Stimulated activated naive CD8-positive, alpha-beta T cell treated with anti-CD3 and anti-CD28 coated beads, Interleukin-15, amount 100 ng/mL, for 72 hours (primary cell): ENCODE measurements at regions not wholly inside any gene's neighbourhood (a gene's known extent, or its start where the extent isn't known, plus 50 kb on each side); places are given as distances from the start of the nearest gene placed in this dataset.

Experiments used
- ATAC-seq: fragments of 150-1000 bp; cut with Tn5 transposase; 2 replicates; pipeline ENCODE4 v1.10.0; 2021; ENCODE audit warnings: mild to moderate bottlenecking, moderate library complexity
- DNase-seq, 2 donors: peaks; one replicate each; pipeline ENCODE4 v3.0.0; 2021 to 2022
- H3K27ac Mint-ChIP-seq, 2 donors: one replicate each; pipeline ENCODE4 v1.8.0; 2022; ENCODE audit warnings: mild to moderate bottlenecking in 2 of 2, mixed read lengths in 2 of 2, moderate library complexity in 2 of 2
- H3K27me3 Mint-ChIP-seq: one replicate; pipeline ENCODE4 v1.8.0; 2022; ENCODE audit warnings: mixed read lengths
- H3K4me1 Mint-ChIP-seq: one replicate; pipeline ENCODE4 v1.8.0; 2022; ENCODE audit warnings: mild to moderate bottlenecking, mixed read lengths
- H3K4me3 Mint-ChIP-seq, 2 donors: one replicate each; pipeline ENCODE4 v1.8.0; 2022; ENCODE audit warnings: mild to moderate bottlenecking in 2 of 2, mixed read lengths in 2 of 2, moderate library complexity in 1 of 2
- H3K9me3 Mint-ChIP-seq, 2 donors: one replicate each; pipeline ENCODE4 v1.8.0; 2022; ENCODE audit warnings: mixed read lengths in 2 of 2

DNA sequence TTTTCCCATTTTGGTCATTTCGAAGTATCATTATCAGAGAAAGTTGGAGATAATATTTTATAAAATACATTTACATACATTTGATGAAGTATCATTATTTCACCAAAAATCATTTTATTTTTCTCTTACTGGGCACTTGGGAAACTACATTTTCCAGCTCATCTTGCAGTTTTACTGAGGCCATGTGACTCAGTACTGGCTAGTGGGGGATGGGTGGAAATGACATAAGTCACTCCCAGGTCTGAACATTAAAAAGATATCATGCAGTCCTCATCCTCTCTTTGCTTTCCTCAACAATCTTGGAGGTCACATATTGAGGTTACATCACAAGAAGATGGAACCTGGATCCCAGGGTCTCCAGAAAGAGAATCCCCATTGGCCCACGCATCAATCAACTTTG lies 84.1 kb downstream of the CD24 start:
- DNase-seq: no peak
- peaks cover 42% of the 10 kb centered on the region for H3K27me3 Mint-ChIP-seq
- no peaks in the 10 kb centered on the region for H3K4me1 Mint-ChIP-seq
- H3K9me3 Mint-ChIP-seq: no peaks in the 10 kb centered on the region
- no peak overlapping the region for H3K27ac Mint-ChIP-seq
- no peak for ATAC-seq
- H3K4me3 Mint-ChIP-seq: no peak overlapping the region

DNA sequence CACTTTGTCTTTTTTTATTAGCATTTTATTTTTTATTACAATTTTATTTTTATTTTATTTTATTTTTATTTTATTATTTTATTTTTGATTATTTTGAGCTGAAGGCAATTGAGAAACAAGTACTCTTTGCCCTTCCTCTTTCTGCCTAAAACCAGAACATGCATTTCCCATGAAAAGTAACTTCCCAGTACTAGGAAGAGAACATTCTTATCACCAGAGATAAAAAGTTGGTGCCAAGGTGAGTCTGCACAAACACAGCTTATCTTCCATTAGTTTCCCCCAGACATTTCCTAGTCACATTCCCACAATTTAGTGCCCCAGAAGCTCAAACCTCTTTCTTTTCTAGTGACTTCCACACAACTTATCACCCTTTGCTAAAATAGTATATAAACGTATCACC lies 84.8 kb downstream of the CD24 start:
- Mint-ChIP-seq H3K4me1 (no peaks in the 10 kb centered on the region), H3K27ac (no peak overlapping the region), H3K27me3 (peaks cover 41% of the 10 kb centered on the region), H3K9me3 (no peaks in the 10 kb centered on the region), H3K4me3 (no peak overlapping the region)
- ATAC-seq: no peak
- no peak for DNase-seq

DNA sequence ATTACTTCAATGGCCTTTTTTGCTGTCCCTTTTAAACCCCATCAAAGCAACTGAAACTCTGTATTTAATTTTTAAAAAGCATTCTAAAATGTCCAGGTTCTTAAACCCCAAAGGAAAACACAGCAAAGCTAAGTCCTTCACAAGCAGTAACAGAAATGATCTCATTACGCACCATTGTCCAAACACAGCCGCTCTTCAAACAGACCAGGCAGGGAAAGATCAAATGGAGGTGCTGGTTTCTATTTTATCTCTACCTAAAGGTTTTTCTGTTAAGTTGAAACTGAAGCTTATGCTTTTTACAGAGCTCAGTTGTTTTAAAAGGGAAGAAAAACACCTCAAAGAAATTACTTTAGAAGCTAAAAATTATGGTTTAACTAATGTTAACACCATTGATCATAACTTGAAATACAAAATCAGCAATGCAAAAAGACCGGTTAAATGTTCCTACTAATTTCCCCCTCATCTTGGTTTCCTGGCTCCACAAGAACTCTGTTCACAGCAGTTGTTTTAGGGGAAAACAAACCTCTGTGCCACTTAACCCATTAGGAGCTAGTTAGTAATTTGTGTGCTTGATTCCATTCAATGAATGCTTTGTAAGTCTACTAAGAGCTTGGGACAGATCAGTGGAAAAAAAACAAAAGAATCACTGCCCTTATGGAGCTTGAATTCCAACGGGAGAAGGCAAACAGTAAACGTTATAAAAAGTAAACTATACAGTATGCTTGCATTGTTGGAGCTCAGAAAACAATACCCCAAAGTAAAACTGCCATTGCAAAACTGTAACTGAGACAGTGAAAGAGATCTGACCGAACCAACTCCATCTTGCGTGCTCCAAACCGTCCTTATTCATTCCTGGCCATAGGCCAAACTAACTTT lies 87.4 kb downstream of the CD24 start:
- H3K4me1 Mint-ChIP-seq: no peaks in the 10 kb centered on the region
- H3K9me3 Mint-ChIP-seq: no peaks in the 10 kb centered on the region
- no peak overlapping the region for H3K4me3 Mint-ChIP-seq
- DNase-seq (no peak), ATAC-seq (no peak)
- H3K27ac Mint-ChIP-seq: no peak overlapping the region
- peaks cover 35% of the 10 kb centered on the region for H3K27me3 Mint-ChIP-seq

DNA sequence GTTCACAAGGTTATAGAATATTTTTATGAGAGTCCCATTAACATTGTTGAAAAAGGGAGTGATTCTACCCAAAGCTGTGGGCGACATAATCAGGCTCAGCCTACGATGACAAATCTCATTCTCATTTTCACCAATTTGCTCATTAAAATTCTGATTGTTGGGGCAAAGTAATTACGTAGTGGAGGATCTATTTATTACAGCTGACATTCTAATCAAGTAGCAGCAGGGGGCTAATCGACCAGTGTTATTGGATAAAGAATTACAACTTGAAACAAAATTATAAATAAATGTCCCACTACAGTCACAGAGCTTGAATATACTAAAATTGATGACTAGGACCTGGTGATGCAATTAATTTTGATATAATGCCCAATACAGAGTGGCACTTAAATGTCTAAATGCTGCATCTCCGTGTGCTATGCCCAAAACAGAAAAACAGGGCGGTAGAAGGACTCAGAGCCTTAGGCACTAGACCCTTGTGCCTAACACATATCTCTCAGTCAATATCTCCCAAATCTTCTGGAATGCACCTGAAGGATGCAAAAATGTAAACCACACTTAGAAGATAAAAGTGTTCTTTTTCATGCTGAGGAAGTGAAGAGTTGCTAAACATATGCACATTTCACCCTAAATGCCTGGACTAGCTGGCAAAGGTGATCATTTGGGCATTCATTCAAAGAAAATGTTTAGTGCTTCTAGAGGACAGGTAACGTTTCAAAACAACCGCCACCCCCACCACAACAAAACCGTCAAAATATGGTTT lies 88.3 kb downstream of the CD24 start:
- Mint-ChIP-seq H3K27me3 (peaks cover 35% of the 10 kb centered on the region), H3K4me3 (no peak overlapping the region), H3K4me1 (no peaks in the 10 kb centered on the region), H3K27ac (no peak overlapping the region), H3K9me3 (no peaks in the 10 kb centered on the region)
- no peak for ATAC-seq
- no peak for DNase-seq

DNA sequence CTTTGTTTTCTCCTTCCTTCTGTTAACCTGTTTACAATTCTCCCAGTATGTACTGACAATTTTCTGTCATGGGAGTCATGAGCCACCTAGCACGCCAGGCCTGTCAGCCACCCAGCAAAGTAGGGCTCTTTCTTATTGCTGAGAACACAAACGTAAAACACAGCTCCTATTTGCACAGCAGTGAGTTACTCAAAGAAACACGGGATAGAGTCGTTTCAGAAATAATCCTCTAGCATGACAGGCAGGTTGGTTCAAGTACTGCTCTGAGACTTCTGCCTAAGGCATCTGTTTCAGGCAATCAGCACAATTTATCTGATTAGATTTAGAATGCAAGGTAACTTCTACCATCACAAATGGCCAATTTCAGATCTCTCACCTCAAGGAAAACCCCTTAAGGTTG lies 88.8 kb downstream of the CD24 start:
- Mint-ChIP-seq H3K9me3 (no peaks in the 10 kb centered on the region), H3K4me1 (no peaks in the 10 kb centered on the region), H3K27me3 (peaks cover 35% of the 10 kb centered on the region), H3K4me3 (no peak overlapping the region), H3K27ac (no peak overlapping the region)
- no peak for ATAC-seq
- no peak for DNase-seq

DNA sequence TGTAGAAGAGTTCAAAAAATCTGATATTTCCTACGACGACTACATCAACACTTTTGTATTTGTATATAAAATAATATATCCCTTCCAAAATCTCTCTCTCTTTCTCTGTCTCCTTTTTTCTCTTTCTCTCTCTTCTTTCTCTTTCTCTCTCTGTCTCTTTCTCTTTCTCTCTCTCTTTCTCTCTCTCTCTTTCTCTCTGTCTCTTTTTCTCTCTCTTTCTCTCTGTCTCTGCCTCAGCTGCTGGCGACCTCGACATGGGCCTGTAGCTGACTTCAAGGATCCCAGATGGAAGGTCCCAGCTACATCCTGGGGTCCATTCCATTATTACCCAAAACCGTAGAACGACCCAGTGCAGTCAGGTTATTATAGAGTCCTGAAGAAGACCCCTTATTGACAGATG lies 90.0 kb downstream of the CD24 start:
- Mint-ChIP-seq H3K4me1 (no peaks in the 10 kb centered on the region), H3K4me3 (no peak overlapping the region), H3K27ac (no peak overlapping the region), H3K9me3 (no peaks in the 10 kb centered on the region), H3K27me3 (peaks cover 33% of the 10 kb centered on the region)
- DNase-seq (no peak), ATAC-seq (no peak)

DNA sequence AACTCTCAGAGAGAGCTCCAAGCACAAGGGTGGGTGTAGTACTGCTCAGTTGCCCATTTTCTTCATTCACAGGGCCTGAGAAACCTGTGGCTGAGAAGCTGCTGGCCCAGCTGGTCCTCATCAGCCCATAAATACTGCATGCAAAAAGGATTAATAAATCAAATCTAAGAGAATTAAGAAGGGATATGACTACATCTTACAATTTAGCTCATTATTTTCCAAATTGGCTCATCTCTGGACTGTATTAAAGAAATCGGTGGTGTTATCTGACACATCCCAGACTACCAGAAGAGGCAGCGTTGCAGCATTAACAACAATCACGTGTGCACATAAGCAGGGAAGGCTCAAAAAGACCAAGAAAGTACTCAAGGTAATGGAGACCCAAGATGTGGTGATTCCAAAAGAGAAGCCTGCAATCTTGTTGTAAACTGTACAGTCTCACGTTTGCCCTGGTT lies 90.7 kb downstream of the CD24 start:
- DNase-seq: no peak
- no peak for ATAC-seq
- Mint-ChIP-seq H3K4me1 (no peaks in the 10 kb centered on the region), H3K27me3 (peaks cover 34% of the 10 kb centered on the region), H3K9me3 (no peaks in the 10 kb centered on the region), H3K4me3 (no peak overlapping the region), H3K27ac (no peak overlapping the region)

DNA sequence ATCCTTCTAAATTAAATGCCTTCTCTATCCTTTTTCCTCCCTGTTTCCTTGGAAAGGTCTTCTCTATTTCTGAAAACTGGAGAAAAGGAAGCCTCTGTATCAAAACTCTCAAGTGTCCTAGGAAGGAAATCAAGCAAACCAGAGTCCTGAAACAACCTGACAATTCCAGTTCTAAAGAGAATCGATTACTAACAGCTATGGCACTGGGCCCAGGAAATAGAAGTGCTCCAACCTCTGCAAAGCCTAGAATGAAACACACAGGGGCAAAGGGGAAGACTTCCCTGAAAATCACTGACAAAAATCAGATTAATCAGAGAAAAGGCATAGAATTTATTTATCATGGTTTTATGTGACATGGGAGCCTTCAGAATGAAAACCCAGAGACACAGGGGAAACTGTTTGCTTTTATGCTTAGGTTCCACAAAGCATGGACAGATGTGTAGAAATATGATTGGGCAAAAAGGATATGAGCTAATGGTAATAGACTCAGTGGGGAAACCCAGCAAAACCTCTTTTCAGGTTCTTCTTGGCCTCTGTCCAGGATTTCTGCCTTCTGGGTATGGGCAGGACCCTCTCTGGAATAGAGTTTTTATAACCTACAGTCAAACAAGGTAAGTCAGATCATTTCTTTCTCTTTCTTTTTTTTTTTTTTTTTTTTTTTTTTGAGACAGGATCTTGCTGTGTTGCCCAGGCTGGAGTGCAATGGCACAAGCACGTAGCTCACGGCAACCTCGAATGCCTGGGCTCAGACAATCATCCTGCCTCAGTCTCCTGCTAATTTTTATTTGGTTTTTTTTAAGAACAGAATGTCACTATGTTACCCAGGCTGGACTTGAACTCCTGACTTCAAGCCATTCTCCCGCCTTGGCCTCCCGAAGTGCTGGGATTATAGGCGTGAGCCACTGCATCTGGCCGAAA lies 91.7 kb downstream of the CD24 start:
- ATAC-seq: no peak
- Mint-ChIP-seq H3K4me1 (no peaks in the 10 kb centered on the region), H3K9me3 (no peaks in the 10 kb centered on the region), H3K27me3 (peaks cover 28% of the 10 kb centered on the region), H3K4me3 (no peak overlapping the region), H3K27ac (no peak overlapping the region)
- no peak for DNase-seq

DNA sequence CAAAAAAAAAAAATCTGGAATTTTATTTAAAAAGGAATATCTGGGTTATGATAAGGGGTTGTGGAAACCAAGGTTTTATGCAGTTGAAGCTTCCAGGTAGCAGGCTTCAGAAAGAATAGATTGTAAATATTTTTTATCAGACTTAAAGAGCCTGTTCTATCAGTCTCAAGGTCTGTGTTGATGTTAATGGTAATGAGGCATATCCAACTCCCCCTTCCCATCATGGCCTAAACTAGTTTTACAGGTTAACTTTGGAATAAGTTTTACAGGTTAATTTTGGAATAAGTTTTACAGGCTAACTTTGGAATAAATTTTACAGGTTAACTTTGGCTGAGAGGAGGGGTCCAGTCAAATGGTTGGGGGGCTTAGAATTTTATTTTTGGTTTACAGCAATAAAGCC lies 92.4 kb downstream of the CD24 start:
- DNase-seq (no peak), ATAC-seq (no peak)
- H3K27ac Mint-ChIP-seq: no peak overlapping the region
- H3K4me1 Mint-ChIP-seq: no peaks in the 10 kb centered on the region
- peaks cover 26% of the 10 kb centered on the region for H3K27me3 Mint-ChIP-seq
- no peak overlapping the region for H3K4me3 Mint-ChIP-seq
- peaks cover 0 to under 1% of the 10 kb centered on the region in 2 donors for H3K9me3 Mint-ChIP-seq

DNA sequence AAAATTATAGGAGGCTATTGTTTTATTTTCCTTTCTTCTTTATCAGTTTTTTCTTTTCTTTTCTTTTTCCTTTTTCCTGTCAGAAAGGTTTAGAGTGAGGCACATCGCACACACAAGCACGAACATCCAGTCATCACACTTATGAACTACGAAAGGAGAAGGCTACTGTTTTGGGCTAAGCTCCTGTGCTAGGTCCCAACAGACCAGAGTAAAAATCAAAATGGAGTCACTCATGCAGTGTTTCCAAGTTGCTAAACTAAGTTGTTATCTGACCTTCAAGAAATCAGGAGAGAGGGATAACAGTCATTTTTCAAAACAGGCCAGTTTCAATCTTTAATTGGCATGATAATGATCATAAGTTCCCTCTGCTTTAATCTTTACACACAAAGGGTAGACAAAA lies 93.6 kb downstream of the CD24 start:
- H3K4me1 Mint-ChIP-seq: no peaks in the 10 kb centered on the region

DNA sequence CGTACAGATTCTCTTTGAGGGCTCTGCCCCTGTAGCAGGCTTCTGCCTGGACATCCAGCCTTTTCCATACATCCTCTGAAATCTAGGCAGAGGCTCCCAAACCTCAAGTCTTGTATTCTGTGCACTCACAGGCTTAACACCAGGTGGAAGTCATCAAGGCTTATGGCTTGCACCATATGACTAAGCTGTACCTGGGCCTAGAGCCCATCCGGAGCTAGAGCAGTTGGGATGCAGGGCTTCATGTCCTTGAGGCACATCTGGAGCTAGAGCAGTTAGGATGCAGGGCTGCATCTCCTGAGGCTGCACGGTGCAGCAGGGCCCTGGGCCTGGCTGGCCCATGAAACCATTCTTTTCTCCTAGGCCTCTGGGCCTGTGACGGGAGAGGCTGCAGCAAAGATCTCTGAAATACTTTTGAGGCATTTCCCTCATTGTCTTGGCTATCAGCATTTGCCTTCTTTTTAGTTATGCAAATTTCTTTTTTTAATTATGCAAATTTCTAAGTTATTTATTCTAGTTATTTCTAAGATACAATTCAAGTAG lies 98.7 kb downstream of the CD24 start:
- peaks cover 15% of the 10 kb centered on the region for H3K27me3 Mint-ChIP-seq
- H3K27ac Mint-ChIP-seq: no peak overlapping the region
- no peaks in the 10 kb centered on the region for H3K4me1 Mint-ChIP-seq
- DNase-seq: no peak
- H3K4me3 Mint-ChIP-seq: no peak overlapping the region
- no peak for ATAC-seq
- H3K9me3 Mint-ChIP-seq: peaks cover 0 to 6% of the 10 kb centered on the region in 2 donors

More for the DNA sequence above, 93.6 kb downstream of the CD24 start:
- no peak for ATAC-seq
- H3K4me3 Mint-ChIP-seq: no peak overlapping the region
- H3K9me3 Mint-ChIP-seq: peaks cover 0 to 6% of the 10 kb centered on the region in 2 donors
- H3K27me3 Mint-ChIP-seq: peaks cover 21% of the 10 kb centered on the region
- no peak for DNase-seq
- no peak overlapping the region for H3K27ac Mint-ChIP-seq

DNA sequence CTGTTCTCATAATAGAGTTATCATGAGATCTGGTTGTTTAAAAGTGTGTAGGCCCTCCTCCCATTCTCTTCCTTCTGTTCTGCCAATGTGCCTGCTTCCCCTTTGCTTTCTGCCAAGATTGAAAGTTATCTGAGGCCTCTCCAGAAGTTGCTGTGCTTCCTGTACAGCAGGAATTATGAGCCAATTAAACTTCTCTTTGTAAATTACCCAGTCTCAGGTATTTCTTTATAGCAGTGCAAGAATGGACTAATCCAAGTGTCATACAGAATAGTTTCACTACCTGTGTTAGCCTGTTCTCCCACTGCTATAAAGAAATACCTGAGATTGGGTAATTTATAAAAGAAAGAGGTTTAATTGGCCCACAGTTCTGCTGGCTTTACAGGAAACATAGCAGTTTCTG lies 100.0 kb downstream of the CD24 start:
- Mint-ChIP-seq H3K27me3 (peaks cover 7% of the 10 kb centered on the region), H3K4me1 (no peaks in the 10 kb centered on the region), H3K9me3 (peaks cover 0 to 7% of the 10 kb centered on the region in 2 donors), H3K27ac (no peak overlapping the region), H3K4me3 (no peak overlapping the region)
- no peak for DNase-seq
- ATAC-seq: no peak

DNA sequence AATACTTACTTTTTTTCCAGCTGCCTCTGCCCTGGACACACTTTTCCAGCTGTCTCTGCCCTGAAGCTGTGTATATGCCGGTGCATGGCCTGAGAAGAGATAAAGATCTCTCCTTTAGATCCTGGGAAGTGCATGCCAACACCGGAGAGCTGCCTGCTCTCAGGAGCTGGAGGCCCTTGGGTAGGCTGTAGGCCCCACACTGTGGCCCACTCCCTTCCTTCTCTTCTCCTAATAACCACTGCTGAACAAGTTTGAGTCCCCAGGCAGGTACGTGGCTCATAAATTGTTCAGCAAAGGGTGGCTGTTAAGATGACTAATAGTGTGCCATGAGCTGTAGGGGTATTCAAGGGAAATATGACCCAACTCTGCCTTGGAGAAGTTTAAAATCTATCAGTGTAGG lies 102.5 kb downstream of the CD24 start:
- no peak for ATAC-seq
- no peak overlapping the region for H3K27ac Mint-ChIP-seq
- no peak overlapping the region for H3K4me3 Mint-ChIP-seq
- H3K9me3 Mint-ChIP-seq: peaks cover 0 to 10% of the 10 kb centered on the region in 2 donors
- no peaks in the 10 kb centered on the region for H3K4me1 Mint-ChIP-seq
- H3K27me3 Mint-ChIP-seq: no peaks in the 10 kb centered on the region
- no peak for DNase-seq

DNA sequence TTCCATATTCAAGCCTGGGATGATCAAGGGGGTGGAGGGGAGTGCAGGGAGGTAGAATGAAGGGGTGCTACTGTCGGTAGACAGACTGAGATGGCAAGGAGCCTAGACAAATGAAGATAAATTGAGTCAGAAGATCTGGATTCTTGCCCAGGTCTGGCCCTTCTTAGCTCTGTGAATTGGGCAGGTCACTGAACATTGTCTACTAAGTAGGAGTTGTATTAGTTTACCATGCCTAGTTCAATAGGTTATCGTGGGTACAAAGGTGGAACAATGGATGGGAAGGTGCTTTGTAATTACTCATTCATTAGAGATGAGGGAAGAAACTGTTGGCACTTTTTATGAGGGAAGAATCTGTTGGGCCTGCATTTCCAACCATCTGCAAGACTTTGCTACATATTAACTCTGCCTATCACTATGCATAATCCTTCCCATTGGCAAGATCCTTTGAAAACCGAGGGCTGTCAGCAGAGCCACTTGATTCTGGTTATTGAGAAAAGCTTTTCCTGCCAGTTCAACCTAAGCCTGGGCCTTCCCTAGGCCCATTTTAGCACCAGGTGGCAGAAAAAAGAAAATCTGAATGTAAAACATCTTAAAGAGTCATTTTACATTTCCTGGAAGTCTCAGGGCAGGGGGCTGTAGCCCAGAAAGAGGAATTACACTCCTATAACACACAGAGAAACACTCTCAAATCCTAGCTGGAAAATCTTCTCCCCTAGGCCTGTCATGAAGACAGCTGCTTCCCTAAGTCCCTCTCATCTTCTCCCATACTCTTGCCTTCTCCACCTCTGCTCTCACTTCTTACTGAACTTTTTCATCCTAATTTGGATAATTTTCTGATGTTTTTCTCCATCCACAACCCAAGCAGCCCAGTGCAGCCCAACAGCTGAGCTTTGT lies 103.5 kb downstream of the CD24 start:
- Mint-ChIP-seq H3K27me3 (no peaks in the 10 kb centered on the region), H3K4me1 (no peaks in the 10 kb centered on the region), H3K4me3 (no peak overlapping the region), H3K9me3 (peaks cover 0 to 5% of the 10 kb centered on the region in 2 donors), H3K27ac (no peak overlapping the region)
- no peak for DNase-seq
- no peak for ATAC-seq
